Neural cell (in vitro differentiated cells): ENCODE measurements at regions not wholly inside any gene's neighbourhood (a gene's known extent, or its start where the extent isn't known, plus 50 kb on each side); places are given as distances from the start of the nearest gene placed in this dataset.

Experiments
- H2AFZ ChIP-seq: fragments of 200-600, 300-800 bp; sonication (generic), shearing (Covaris generic); 2 replicates; pipeline ENCODE4 v1.6.0; 2014; ENCODE audit warnings: low read depth, mild to moderate bottlenecking, antibody characterized with exemption, low read length, moderate library complexity
- H3F3A ChIP-seq: fragments of 200-600 bp; shearing (Covaris generic); 2 replicates; pipeline ENCODE4 v1.6.1; 2016; ENCODE audit warnings: mild to moderate bottlenecking, moderate library complexity, mixed read lengths, antibody characterized with exemption, low read length; ENCODE audit not compliant: insufficient read depth, poor library complexity, severe bottlenecking
- H3K27ac ChIP-seq: fragments of 200-600, 300-800 bp; sonication (generic), shearing (Covaris generic); 2 replicates; pipeline ENCODE4 v1.5.1; 2014; ENCODE audit warnings: mild to moderate bottlenecking, low read length, moderate library complexity
- H3K27me3 ChIP-seq: fragments of 300-800, 200-600 bp; sonication (generic), shearing (Covaris generic); 2 replicates; pipeline ENCODE4 v1.6.0; 2014; ENCODE audit warnings: mild to moderate bottlenecking, low read depth, low read length, moderate library complexity; ENCODE audit not compliant: insufficient read depth
- H3K36me3 ChIP-seq: fragments of 300-800, 200-600 bp; sonication (generic), shearing (Covaris generic); 2 replicates; pipeline ENCODE4 v1.5.1; 2014; ENCODE audit warnings: mild to moderate bottlenecking, antibody characterized with exemption, low read length, moderate library complexity; ENCODE audit not compliant: insufficient read depth
- H3K4me2 ChIP-seq: fragments of 300-800, 200-600 bp; sonication (generic), shearing (Covaris generic); 2 replicates; pipeline ENCODE4 v1.6.0; 2014; ENCODE audit warnings: mild to moderate bottlenecking, low read length
- H3K4me3 ChIP-seq: fragments of 300-800, 200-600 bp; sonication (generic), shearing (Covaris generic); 2 replicates; pipeline ENCODE4 v1.5.1; 2014; ENCODE audit warnings: mild to moderate bottlenecking, low read length, moderate library complexity
- H3K79me2 ChIP-seq: fragments of 200-600 bp; shearing (Covaris generic); replicated peaks from 2 replicates; pipeline ENCODE4 v1.6.0; 2014; ENCODE audit warnings: mild to moderate bottlenecking, low read length, moderate library complexity; ENCODE audit not compliant: insufficient read depth
- H3K9ac ChIP-seq: fragments of 300-800, 200-600 bp; sonication (generic), shearing (Covaris generic); 2 replicates; pipeline ENCODE4 v1.6.1; 2016; ENCODE audit warnings: mild to moderate bottlenecking, low read length, mixed read lengths
- H3K9me2 ChIP-seq: fragments of 200-600 bp; shearing (Covaris generic); 2 replicates; pipeline ENCODE4 v1.6.1; 2016; ENCODE audit warnings: mild to moderate bottlenecking, low read length, mixed read lengths; ENCODE audit not compliant: insufficient read depth
- H3K9me3 ChIP-seq: fragments of 200-600, 300-800 bp; sonication (generic), shearing (Covaris generic); 2 replicates; pipeline ENCODE4 v1.6.1; 2016; ENCODE audit warnings: mild to moderate bottlenecking, mixed run types, low read length, moderate library complexity, mixed read lengths
- H4K20me1 ChIP-seq: fragments of 200-600 bp; shearing (Covaris generic); 2 replicates; pipeline ENCODE4 v1.6.1; 2016; ENCODE audit warnings: mild to moderate bottlenecking, mixed run types; ENCODE audit not compliant: insufficient read depth
- EP300 ChIP-seq: fragments of 450-650 bp; conservative IDR thresholded peaks from 2 replicates; pipeline ENCODE4 v1.6.1; 2014; ENCODE audit warnings: antibody characterized with exemption, mild to moderate bottlenecking, moderate library complexity; ENCODE audit not compliant: poor library complexity, severe bottlenecking
- EZH2 ChIP-seq: fragments of 200-600, 300-800 bp; shearing (Covaris generic), sonication (generic); IDR thresholded peaks from 2 replicates; pipeline ENCODE4 v1.6.1; 2014; ENCODE audit warnings: antibody characterized with exemption, low read length, borderline replicate concordance, mild to moderate bottlenecking; ENCODE audit not compliant: insufficient read depth, poor library complexity, severe bottlenecking
- MXI1 ChIP-seq: fragments of 450-650 bp; conservative IDR thresholded peaks from 2 replicates; pipeline ENCODE4 v1.6.1; 2014; ENCODE audit warnings: antibody characterized with exemption, mild to moderate bottlenecking; ENCODE audit not compliant: poor library complexity, severe bottlenecking
- POLR2AphosphoS5 ChIP-seq: IDR thresholded peaks from 2 replicates; pipeline ENCODE4 v1.6.1; 2012
- RAD21 ChIP-seq: fragments of 450-650 bp; conservative IDR thresholded peaks from 2 replicates; pipeline ENCODE4 v1.6.1; 2014; ENCODE audit warnings: antibody characterized with exemption, mild to moderate bottlenecking, moderate library complexity
- REST ChIP-seq: IDR thresholded peaks from 2 replicates; pipeline ENCODE4 v1.6.1; 2012; ENCODE audit warnings: borderline replicate concordance
- SMC3 ChIP-seq: fragments of 450-650 bp; conservative IDR thresholded peaks from 2 replicates; pipeline ENCODE4 v1.6.1; 2014; ENCODE audit warnings: antibody characterized with exemption, mild to moderate bottlenecking, moderate library complexity; ENCODE audit not compliant: poor library complexity
- TAF1 ChIP-seq: IDR thresholded peaks from 2 replicates; pipeline ENCODE4 v1.6.1; 2012; ENCODE audit warnings: low read depth
- TF ChIP-seq, protein P1 (sequence below): fragments of 450-650 bp; IDR thresholded peaks from 2 replicates; pipeline ENCODE4 v1.5.1; 2014; ENCODE audit warnings: antibody characterized with exemption, mild to moderate bottlenecking, moderate library complexity; ENCODE audit not compliant: poor library complexity, severe bottlenecking

DNA sequence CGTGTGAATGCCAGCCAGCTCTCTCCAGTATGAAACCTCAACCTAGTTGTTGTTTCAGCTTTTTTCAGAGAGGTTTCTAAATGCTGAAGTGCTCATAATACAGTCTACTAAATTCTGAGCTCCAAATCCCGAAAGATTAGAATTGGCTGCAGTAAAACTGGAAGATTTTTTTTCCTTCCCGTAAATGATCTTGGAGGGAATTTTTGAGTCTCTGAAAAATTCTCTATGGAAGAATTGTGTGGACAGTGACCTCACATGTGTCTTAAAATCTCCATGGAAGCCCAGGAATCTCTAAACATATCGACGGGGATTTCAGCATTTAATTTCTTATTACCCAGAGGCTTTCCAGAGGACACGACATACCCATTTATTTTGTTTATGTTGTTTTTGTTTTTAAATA lies 1499.2 kb downstream of the LRRC4C start:
- Histone ChIP-seq H3K9me2 (no peaks in the 10 kb centered on the region), H3F3A (no peaks in the 10 kb centered on the region), H3K36me3 (no peaks in the 10 kb centered on the region), H3K27ac (no peak overlapping the region), H3K9me3 (no peaks in the 10 kb centered on the region), H3K9ac (no peak overlapping the region), H2AFZ (no peak overlapping the region), H4K20me1 (no peaks in the 10 kb centered on the region), H3K4me2 (no peak overlapping the region), H3K79me2 (no peaks in the 10 kb centered on the region), H3K4me3 (no peak overlapping the region), H3K27me3 (no peaks in the 10 kb centered on the region)
- TF ChIP-seq, protein P1, sequence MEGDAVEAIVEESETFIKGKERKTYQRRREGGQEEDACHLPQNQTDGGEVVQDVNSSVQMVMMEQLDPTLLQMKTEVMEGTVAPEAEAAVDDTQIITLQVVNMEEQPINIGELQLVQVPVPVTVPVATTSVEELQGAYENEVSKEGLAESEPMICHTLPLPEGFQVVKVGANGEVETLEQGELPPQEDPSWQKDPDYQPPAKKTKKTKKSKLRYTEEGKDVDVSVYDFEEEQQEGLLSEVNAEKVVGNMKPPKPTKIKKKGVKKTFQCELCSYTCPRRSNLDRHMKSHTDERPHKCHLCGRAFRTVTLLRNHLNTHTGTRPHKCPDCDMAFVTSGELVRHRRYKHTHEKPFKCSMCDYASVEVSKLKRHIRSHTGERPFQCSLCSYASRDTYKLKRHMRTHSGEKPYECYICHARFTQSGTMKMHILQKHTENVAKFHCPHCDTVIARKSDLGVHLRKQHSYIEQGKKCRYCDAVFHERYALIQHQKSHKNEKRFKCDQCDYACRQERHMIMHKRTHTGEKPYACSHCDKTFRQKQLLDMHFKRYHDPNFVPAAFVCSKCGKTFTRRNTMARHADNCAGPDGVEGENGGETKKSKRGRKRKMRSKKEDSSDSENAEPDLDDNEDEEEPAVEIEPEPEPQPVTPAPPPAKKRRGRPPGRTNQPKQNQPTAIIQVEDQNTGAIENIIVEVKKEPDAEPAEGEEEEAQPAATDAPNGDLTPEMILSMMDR = no peak
- TF ChIP-seq RAD21 (no peak), EZH2 (no peak), EP300 (no peak), REST (no peak), SMC3 (no peak), POLR2AphosphoS5 (no peak), MXI1 (no peak), TAF1 (no peak)

DNA sequence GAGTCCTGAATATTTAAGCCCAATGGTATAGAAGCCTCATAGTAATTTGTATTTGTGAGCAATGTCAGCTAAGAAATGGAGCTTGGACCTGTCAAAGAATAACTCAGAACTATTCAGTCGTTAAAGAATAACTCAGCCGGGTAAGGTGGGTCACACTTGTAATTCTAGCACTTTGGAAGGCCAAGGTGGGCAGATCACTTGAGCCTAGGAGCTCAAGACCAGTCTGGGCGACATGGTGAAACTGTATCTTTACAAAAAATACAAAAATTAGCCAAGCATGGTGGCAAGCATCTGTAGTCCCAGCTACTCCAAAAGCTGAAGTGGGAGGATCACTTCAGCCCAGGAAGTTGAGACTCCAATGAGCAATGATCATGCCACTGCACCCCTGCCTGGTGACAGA lies 1526.5 kb downstream of the LRRC4C start:
- Histone ChIP-seq H4K20me1 (no peaks in the 10 kb centered on the region), H3K9me2 (no peaks in the 10 kb centered on the region), H3K4me2 (no peak overlapping the region), H3K27me3 (no peaks in the 10 kb centered on the region), H3K36me3 (no peaks in the 10 kb centered on the region), H3K9me3 (peaks cover 4% of the 10 kb centered on the region), H3K9ac (no peak overlapping the region), H2AFZ (no peak overlapping the region), H3K79me2 (no peaks in the 10 kb centered on the region), H3F3A (no peaks in the 10 kb centered on the region), H3K4me3 (no peak overlapping the region), H3K27ac (no peak overlapping the region)
- TF ChIP-seq TAF1 (no peak), REST (no peak), SMC3 (no peak), POLR2AphosphoS5 (no peak), EZH2 (no peak), MXI1 (no peak), RAD21 (no peak), EP300 (no peak)
- TF ChIP-seq, protein P1 = no peak
